ENCODE measurements at regions not wholly inside any gene's neighbourhood (a gene's known extent, or its start where the extent isn't known, plus 50 kb on each side); places are given as distances from the start of the nearest gene placed in this dataset.

GRCh38 chr14:105864651-105865265 is 338.4 kb downstream of the TMEM121 start (continued):
- TF ChIP-seq ZNF462 (CRISPR knock-in tag; IDR thresholded peaks at IDR 0.05) (no peak), NANOG (IDR thresholded peaks at IDR 0.05; ENCODE audit: borderline replicate concordance) (no peak), EZH2 (IDR thresholded peaks at IDR 0.05; ENCODE audit: low read depth, unreplicated experiment) (no peak), CREB1 (CRISPR knock-in tag; IDR thresholded peaks at IDR 0.05; ENCODE audit: low read depth) (no peak), CTCF (conservative IDR thresholded peaks at IDR 0.05; ENCODE audit: low read depth in 2 of 2) (no peak), POLR2AphosphoS5 (IDR thresholded peaks at IDR 0.05; ENCODE audit: low read depth) (no peak), EZH2phosphoT487 (IDR thresholded peaks at IDR 0.05; ENCODE audit: unreplicated experiment) (no peak), REST (IDR thresholded peaks at IDR 0.05; ENCODE audit: unreplicated experiment) (no peak), STAT1 (IDR thresholded peaks at IDR 0.05; ENCODE audit: unreplicated experiment) (no peak)
